ENCODE measurements at regions not wholly inside any gene's neighbourhood (a gene's known extent, or its start where the extent isn't known, plus 50 kb on each side); places are given as distances from the start of the nearest gene placed in this dataset.

DNA sequence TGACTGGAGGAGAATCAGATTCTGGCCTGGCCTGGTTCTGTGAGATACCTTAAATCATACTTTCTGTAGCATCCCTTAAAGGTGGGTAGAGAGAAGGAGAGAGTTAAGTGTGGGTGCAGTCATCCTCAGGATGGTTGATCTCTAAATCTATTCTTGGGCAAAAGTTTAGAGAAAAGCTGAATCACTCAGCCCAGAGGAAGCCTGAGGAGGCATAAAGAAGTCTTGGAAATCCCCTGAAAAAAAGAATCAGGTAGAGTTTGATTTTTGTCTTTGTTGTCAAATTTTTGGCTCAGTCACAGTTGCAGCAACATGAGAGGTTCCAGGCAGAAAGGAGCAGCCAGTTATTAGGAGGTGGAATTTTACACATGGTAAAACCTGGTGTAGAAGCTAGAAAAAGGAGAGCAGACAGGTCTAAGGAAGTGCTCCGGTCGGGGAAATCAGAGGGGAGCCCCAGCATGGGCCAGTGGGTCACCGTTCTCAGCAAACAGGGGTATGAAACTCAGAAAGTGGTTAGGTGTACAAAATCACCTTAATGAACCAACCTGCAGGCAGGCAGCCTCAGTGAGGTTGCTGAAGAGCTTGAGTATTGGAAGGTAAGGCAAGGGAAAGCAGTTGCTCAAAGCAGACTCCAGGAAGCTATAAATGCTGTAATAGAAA lies 116.2 kb upstream of the CNTLN start:
- no peak for FAIRE-seq
- CTCF ChIA-PET (ENCODE audit: low intra/inter-chr PET ratio, low total read pairs): no interaction called here
- TF ChIP-seq ZNF263 (CRISPR knock-in tag; IDR thresholded peaks at IDR 0.05) (no peak), EEA1 (CRISPR knock-in tag; IDR thresholded peaks at IDR 0.05; ENCODE audit: borderline replicate concordance) (no peak), ZNF136 (CRISPR knock-in tag; IDR thresholded peaks at IDR 0.05; ENCODE audit: low read depth) (no peak), SMARCC2 (IDR thresholded peaks at IDR 0.05) (no peak), ZNF441 (CRISPR knock-in tag; IDR thresholded peaks at IDR 0.05; ENCODE audit: borderline replicate concordance) (no peak), ZNF766 (CRISPR knock-in tag; IDR thresholded peaks at IDR 0.05; ENCODE audit: borderline replicate concordance) (no peak), CENPX (CRISPR knock-in tag; IDR thresholded peaks at IDR 0.05) (no peak), HMGA1 (CRISPR knock-in tag; conservative IDR thresholded peaks at IDR 0.05) (no peak), ZNF546 (CRISPR knock-in tag; conservative IDR thresholded peaks at IDR 0.05) (no peak)
- TF ChIP-seq, protein P1, sequence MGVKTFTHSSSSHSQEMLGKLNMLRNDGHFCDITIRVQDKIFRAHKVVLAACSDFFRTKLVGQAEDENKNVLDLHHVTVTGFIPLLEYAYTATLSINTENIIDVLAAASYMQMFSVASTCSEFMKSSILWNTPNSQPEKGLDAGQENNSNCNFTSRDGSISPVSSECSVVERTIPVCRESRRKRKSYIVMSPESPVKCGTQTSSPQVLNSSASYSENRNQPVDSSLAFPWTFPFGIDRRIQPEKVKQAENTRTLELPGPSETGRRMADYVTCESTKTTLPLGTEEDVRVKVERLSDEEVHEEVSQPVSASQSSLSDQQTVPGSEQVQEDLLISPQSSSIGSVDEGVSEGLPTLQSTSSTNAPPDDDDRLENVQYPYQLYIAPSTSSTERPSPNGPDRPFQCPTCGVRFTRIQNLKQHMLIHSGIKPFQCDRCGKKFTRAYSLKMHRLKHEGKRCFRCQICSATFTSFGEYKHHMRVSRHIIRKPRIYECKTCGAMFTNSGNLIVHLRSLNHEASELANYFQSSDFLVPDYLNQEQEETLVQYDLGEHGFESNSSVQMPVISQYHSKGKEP (CRISPR knock-in tag; IDR thresholded peaks at IDR 0.05): no peak
- TF ChIP-seq, protein P2, sequence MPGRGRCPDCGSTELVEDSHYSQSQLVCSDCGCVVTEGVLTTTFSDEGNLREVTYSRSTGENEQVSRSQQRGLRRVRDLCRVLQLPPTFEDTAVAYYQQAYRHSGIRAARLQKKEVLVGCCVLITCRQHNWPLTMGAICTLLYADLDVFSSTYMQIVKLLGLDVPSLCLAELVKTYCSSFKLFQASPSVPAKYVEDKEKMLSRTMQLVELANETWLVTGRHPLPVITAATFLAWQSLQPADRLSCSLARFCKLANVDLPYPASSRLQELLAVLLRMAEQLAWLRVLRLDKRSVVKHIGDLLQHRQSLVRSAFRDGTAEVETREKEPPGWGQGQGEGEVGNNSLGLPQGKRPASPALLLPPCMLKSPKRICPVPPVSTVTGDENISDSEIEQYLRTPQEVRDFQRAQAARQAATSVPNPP (CRISPR knock-in tag; IDR thresholded peaks at IDR 0.05): no peak
- TF ChIP-seq, protein P3, sequence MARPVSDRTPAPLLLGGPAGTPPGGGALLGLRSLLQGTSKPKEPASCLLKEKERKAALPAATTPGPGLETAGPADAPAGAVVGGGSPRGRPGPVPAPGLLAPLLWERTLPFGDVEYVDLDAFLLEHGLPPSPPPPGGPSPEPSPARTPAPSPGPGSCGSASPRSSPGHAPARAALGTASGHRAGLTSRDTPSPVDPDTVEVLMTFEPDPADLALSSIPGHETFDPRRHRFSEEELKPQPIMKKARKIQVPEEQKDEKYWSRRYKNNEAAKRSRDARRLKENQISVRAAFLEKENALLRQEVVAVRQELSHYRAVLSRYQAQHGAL (CRISPR knock-in tag; IDR thresholded peaks at IDR 0.05; ENCODE audit: not compliant biosample characterization): no peak
- TF ChIP-seq, protein P4, sequence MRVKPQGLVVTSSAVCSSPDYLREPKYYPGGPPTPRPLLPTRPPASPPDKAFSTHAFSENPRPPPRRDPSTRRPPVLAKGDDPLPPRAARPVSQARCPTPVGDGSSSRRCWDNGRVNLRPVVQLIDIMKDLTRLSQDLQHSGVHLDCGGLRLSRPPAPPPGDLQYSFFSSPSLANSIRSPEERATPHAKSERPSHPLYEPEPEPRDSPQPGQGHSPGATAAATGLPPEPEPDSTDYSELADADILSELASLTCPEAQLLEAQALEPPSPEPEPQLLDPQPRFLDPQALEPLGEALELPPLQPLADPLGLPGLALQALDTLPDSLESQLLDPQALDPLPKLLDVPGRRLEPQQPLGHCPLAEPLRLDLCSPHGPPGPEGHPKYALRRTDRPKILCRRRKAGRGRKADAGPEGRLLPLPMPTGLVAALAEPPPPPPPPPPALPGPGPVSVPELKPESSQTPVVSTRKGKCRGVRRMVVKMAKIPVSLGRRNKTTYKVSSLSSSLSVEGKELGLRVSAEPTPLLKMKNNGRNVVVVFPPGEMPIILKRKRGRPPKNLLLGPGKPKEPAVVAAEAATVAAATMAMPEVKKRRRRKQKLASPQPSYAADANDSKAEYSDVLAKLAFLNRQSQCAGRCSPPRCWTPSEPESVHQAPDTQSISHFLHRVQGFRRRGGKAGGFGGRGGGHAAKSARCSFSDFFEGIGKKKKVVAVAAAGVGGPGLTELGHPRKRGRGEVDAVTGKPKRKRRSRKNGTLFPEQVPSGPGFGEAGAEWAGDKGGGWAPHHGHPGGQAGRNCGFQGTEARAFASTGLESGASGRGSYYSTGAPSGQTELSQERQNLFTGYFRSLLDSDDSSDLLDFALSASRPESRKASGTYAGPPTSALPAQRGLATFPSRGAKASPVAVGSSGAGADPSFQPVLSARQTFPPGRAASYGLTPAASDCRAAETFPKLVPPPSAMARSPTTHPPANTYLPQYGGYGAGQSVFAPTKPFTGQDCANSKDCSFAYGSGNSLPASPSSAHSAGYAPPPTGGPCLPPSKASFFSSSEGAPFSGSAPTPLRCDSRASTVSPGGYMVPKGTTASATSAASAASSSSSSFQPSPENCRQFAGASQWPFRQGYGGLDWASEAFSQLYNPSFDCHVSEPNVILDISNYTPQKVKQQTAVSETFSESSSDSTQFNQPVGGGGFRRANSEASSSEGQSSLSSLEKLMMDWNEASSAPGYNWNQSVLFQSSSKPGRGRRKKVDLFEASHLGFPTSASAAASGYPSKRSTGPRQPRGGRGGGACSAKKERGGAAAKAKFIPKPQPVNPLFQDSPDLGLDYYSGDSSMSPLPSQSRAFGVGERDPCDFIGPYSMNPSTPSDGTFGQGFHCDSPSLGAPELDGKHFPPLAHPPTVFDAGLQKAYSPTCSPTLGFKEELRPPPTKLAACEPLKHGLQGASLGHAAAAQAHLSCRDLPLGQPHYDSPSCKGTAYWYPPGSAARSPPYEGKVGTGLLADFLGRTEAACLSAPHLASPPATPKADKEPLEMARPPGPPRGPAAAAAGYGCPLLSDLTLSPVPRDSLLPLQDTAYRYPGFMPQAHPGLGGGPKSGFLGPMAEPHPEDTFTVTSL (CRISPR knock-in tag; IDR thresholded peaks at IDR 0.05; ENCODE audit: borderline replicate concordance): no peak
- TF ChIP-seq, protein P5, sequence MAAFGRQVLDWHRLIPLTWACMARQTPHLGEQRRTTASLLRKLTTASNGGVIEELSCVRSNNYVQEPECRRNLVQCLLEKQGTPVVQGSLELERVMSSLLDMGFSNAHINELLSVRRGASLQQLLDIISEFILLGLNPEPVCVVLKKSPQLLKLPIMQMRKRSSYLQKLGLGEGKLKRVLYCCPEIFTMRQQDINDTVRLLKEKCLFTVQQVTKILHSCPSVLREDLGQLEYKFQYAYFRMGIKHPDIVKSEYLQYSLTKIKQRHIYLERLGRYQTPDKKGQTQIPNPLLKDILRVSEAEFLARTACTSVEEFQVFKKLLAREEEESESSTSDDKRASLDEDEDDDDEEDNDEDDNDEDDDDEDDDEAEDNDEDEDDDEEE (CRISPR knock-in tag; IDR thresholded peaks at IDR 0.05): no peak

More for the DNA sequence above, 116.2 kb upstream of the CNTLN start:
- H3K4me3 ChIP-seq (replicated peaks in 1 of 3; ENCODE audit: insufficient read depth in 1 of 3, low read depth in 2 of 3, low read length in 3 of 3): no peak overlapping the region
- H3K79me2 ChIP-seq (ENCODE audit: insufficient read depth, low read length): no peaks in the 10 kb centered on the region
- no peaks in the 10 kb centered on the region for H3K4me1 ChIP-seq (ENCODE audit: insufficient read depth, low read length)
- ATAC-seq: no peak
- H4K20me1 ChIP-seq (ENCODE audit: insufficient read depth, low read length): no peaks in the 10 kb centered on the region
- in situ Hi-C loops (cut with HindIII; ENCODE audit: extremely low pct_ligation_motif_present, low pct_unique_long_range_greater_than_20kb): no loop called here
- H3K9ac ChIP-seq (ENCODE audit: insufficient read depth, low read depth, low read length): no peak overlapping the region
- H3K4me2 ChIP-seq (ENCODE audit: low read depth, low read length): no peak overlapping the region
- no peaks in the 10 kb centered on the region for H3K27me3 ChIP-seq (ENCODE audit: control insufficient read depth in 1 of 2, insufficient read depth in 2 of 2, low read length in 2 of 2)
- POLR2A ChIA-PET: no interaction called here
- intact Hi-C loops (cut with micrococcal nuclease; ENCODE audit: unreplicated experiment): no loop called here
- H2AFZ ChIP-seq (ENCODE audit: low read length): no peak overlapping the region
- peaks cover under 1% of the 10 kb centered on the region for H3K9me3 ChIP-seq (ENCODE audit: low read length)
- WGBS (ENCODE audit: low lambda C conversion rate): 11% methylated on average over 3 of the region's 3 CpGs
- no peak for DNase-seq (ENCODE audit: low spot score)
- no peak overlapping the region for H3K27ac ChIP-seq (ENCODE audit: extremely low read length, insufficient read depth, low read length)
- no TSS peak for BruUV-seq (replicated peaks)
- no peaks in the 10 kb centered on the region for H3K36me3 ChIP-seq (replicated peaks in 1 of 2; ENCODE audit: control insufficient read depth in 1 of 2, insufficient read depth in 2 of 2, low read length in 2 of 2)
